Mesenteric fat pad (tissue), 1 donor: ENCODE measurements at regions not wholly inside any gene's neighbourhood (a gene's known extent, or its start where the extent isn't known, plus 50 kb on each side); places are given as distances from the start of the nearest gene placed in this dataset.
"Not testable (repeated sequence)": the region's sequence is repeated elsewhere in the genome, so short reads cannot be mapped to it uniquely, and the experiment has no call there.

ENCODE experiments used
- DNase-seq: peaks from one replicate; pipeline ENCODE4 v3.0.0-alpha.2; 2020; ENCODE audit warnings: low spot score
- donor health status: DM: yes; HTN: yes; CAD: no.

GRCh38 chr2:87454421-87454820 is 293.5 kb upstream of the PLGLB2 start:
- not testable (repeated sequence) for DNase-seq

GRCh38 chr2:87455209-87455853 is 292.6 kb upstream of the PLGLB2 start:
- DNase-seq: not testable (repeated sequence)

GRCh38 chr2:87455854-87456249 is 292.0 kb upstream of the PLGLB2 start:
- DNase-seq: not testable (repeated sequence)

GRCh38 chr2:87456477-87457128 is 291.3 kb upstream of the PLGLB2 start:
- DNase-seq: not testable (repeated sequence)

DNA sequence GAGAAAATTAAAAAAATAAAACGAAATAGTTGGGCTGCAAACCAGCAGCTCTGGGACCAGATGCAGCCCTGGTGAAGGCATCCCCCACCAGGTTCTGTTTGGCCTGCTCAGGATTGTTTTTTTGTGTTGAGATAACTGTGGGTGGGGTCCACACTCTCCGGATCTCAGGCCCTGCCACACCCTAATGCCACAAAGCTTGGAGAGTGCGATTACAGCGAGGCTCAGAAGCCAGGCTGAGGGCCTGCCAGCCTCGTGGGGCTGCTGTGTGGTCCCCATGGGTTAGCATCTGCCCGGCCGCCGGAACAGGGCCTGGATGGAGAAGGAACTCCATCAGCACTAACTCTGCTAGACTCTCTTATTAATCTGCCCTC is 290.8 kb upstream of the PLGLB2 start:
- DNase-seq: not testable (repeated sequence)

- DNase-seq: not testable (repeated sequence)
These were observed 288.9 kb upstream of the PLGLB2 start for GRCh38 chr2:87458938-87459337.

- not testable (repeated sequence) for DNase-seq
These were observed 287.8 kb upstream of the PLGLB2 start for GRCh38 chr2:87460104-87460503.

DNA sequence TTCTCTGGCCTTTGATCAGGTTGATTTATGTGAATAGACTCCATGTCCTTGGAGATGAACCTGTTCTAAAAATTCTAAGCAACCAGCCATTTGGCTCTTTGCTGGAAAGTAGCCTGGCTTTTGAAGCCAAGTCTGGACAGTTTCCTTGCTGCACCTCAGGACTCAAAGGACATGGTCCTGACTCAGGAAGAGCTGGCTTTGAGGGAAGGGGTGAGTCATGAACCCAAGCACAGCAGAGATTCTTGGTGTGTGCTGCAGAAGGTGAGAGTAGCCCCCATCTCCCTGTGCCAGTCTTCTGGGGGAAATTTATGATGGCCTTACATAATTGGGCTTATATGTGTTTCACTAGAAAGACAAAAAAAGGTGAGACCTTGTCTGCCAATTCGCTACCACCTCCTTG is 287.2 kb upstream of the PLGLB2 start:
- DNase-seq: not testable (repeated sequence)

GRCh38 chr2:87461671-87462070 is 286.2 kb upstream of the PLGLB2 start:
- not testable (repeated sequence) for DNase-seq

GRCh38 chr2:87464219-87464618 is 283.7 kb upstream of the PLGLB2 start:
- not testable (repeated sequence) for DNase-seq

DNA sequence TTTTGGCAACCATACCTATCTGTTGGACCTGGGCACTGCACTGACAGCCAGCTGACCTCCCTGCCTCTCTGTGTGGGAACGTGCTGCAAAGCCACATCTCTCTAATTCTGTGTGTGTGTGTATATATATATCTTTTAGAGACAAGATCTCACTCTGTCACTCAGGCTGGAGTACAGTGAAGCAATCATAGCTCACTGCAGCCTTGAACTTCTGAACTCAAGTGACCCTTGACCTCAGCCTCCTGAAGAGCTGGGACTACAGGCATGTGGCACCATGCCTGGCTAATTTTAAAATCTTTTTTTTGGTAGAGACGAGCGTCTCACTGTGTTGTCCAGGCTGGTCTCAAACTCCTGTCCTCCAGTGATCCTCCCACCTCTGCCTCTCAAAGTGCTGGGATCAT is 282.2 kb upstream of the PLGLB2 start:
- DNase-seq: not testable (repeated sequence)

DNA sequence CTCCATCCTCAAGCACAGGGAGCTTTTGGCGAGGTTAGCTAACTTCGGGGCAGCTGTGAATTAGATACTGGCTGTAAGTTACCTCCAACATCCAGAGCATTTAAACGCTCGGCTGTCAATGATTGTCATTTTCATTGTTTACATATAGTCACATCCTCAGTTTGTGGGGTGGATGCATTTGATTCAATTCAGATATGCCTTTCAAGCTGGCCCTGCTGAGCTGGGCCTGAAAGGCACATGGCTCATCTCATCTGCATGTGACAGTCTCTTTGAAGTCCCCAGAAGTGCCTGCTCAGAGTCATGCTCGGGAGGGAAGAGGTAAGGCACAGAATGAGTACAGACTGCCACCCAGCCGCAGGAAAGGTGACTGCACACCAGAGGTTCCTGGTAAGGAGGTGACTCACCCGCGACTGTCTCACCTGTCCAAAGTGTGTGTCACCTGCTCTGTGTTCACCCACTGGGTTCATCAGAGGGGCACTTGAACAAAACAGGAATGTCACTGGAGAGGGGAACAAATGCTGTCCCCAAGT is 281.2 kb upstream of the PLGLB2 start:
- DNase-seq: not testable (repeated sequence)

DNA sequence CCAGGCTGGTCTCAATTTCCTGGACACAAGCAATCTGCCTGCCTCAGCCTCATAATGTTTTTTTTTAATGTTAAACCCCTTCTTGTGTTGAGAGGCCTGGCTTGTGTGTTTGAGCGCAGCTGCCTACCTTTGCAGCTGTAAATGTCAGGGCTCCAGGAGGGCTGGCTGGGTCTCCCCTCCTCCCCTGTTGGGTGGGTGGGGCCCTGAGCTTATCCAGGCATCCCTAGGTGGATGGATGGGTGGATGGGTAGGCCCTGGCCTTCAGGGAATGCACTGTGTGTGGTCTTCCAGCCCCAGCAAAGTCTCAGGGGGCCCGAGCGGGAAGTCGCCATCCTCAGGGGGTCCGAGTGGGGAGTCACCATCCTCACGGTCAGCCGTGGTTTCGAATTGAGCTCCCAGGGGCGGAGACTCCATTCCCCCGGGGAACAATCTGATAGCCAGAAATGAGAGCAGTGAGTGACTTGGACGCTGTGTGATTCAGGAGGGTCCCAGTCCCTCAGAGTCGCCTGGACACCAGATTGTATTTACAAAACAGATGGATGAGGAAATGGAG is 279.4 kb upstream of the PLGLB2 start:
- not testable (repeated sequence) for DNase-seq

- not testable (repeated sequence) for DNase-seq
These were observed 278.4 kb upstream of the PLGLB2 start for GRCh38 chr2:87469180-87470151.

DNA sequence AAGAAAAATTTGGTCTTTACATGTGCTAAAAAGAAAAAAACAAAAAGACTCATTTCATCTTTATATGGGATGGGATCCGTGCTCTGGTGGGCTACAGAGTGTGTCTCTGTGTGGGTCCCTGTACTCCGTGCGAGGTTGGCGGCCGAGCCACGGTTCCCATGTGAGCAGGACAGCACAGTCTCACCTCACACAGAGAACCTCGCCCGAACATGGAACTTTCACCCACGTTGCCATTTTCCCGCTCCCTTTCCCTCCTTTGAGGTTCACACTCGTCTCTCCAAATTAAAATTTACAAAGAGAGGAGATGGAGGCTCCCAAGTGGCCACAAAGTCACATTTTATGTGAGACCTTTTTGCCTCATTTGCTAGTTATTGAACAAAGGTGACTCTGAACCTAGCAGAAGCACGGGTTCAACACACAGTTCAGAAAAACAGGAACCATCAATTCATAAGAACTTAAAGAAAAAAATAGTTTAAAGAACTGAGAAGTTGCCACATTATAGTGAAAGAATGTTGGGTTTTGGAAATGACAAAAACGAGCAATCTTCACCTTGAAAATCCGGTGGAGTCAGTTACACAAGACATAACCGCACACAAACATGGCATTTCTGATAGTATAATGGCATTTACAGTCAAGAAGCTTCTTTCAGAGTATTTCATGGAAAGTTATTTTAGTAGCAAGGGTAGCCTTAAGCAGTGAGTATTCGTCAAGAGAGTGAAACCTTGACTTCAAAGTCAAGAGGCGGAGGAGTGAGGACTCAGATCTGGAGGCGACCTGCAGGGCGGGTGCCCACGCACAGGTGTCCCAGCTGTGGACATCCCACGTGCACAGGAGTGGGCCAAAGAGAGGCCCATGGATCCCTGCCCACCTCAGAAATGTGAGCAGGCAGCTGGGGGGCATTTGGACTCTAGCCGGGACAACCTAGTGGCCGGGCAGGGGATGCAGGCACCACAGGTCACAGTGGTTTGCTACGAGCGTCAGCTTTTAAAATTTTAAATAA is 277.2 kb upstream of the PLGLB2 start:
- not testable (repeated sequence) for DNase-seq

DNA sequence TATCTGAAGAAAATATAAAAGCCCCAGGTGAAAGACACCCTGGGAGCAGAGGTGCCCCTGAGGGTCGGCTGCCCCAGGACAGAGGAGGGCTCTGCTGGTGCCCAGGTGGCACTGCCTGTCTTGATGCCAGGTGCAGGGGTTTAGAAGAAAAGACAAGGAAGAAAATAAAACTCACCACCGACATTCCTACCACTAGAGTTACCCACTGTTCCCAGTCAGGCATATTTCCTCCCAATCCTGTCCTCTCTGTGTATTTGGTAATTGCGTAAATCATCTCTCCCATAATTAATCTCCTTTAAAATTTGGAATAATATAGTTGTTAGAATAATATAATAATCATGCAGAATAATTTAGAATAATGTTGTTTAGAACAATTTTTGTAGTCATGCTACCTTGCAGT is 276.4 kb upstream of the PLGLB2 start:
- not testable (repeated sequence) for DNase-seq

GRCh38 chr2:87476223-87476872 is 271.5 kb upstream of the PLGLB2 start:
- not testable (repeated sequence) for DNase-seq

- not testable (repeated sequence) for DNase-seq
These were observed 271.0 kb upstream of the PLGLB2 start for GRCh38 chr2:87476936-87477335.
